ENCODE measurements at regions not wholly inside any gene's neighbourhood (a gene's known extent, or its start where the extent isn't known, plus 50 kb on each side); places are given as distances from the start of the nearest gene placed in this dataset.

GRCh38 chr9:1462626-1463308 lies 412.6 kb downstream of the DMRT2 start:
- TF ChIP-seq, protein P1, sequence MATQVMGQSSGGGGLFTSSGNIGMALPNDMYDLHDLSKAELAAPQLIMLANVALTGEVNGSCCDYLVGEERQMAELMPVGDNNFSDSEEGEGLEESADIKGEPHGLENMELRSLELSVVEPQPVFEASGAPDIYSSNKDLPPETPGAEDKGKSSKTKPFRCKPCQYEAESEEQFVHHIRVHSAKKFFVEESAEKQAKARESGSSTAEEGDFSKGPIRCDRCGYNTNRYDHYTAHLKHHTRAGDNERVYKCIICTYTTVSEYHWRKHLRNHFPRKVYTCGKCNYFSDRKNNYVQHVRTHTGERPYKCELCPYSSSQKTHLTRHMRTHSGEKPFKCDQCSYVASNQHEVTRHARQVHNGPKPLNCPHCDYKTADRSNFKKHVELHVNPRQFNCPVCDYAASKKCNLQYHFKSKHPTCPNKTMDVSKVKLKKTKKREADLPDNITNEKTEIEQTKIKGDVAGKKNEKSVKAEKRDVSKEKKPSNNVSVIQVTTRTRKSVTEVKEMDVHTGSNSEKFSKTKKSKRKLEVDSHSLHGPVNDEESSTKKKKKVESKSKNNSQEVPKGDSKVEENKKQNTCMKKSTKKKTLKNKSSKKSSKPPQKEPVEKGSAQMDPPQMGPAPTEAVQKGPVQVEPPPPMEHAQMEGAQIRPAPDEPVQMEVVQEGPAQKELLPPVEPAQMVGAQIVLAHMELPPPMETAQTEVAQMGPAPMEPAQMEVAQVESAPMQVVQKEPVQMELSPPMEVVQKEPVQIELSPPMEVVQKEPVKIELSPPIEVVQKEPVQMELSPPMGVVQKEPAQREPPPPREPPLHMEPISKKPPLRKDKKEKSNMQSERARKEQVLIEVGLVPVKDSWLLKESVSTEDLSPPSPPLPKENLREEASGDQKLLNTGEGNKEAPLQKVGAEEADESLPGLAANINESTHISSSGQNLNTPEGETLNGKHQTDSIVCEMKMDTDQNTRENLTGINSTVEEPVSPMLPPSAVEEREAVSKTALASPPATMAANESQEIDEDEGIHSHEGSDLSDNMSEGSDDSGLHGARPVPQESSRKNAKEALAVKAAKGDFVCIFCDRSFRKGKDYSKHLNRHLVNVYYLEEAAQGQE (IDR thresholded peaks at IDR 0.05; ENCODE audit: low read depth, low read length), result no peak
- no peak for TF ChIP-seq EP300 (IDR thresholded peaks at IDR 0.05; ENCODE audit: borderline replicate concordance in 1 of 2, low read depth in 1 of 2, low read length in 1 of 2)
